ENCODE measurements at regions not wholly inside any gene's neighbourhood (a gene's known extent, or its start where the extent isn't known, plus 50 kb on each side); places are given as distances from the start of the nearest gene placed in this dataset.

DNA sequence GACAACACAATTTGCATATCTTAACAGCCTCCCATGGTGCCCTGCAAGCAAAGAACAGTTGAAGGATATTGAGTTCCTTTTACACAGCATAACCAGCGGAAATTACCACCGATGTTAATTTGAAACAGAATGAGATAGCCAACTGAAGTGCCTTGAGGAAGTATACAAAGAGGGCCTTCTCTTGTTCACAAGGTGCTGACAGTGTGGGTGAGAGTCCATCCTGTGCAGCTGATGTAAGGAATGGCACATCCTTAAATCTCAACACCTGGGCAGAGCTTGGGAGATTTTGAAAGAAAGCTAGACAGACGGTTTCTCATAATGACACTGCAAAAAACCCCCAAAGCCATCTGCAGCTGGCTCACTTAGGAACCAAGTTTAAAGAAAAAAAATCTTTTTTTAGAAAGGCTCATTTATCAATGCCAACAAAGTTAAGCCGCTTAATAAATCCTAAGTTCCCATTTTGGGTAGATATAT lies 818.6 kb downstream of the KCNJ2 start:
- TF ChIP-seq POLR2A (IDR thresholded peaks at IDR 0.05; ENCODE audit: low read depth, low read length) (no peak), FOS (IDR thresholded peaks at IDR 0.05; ENCODE audit: low read depth, low read length) (no peak), SMC3 (IDR thresholded peaks at IDR 0.05; ENCODE audit: low read depth, low read length) (no peak)
- TF ChIP-seq, protein P1, sequence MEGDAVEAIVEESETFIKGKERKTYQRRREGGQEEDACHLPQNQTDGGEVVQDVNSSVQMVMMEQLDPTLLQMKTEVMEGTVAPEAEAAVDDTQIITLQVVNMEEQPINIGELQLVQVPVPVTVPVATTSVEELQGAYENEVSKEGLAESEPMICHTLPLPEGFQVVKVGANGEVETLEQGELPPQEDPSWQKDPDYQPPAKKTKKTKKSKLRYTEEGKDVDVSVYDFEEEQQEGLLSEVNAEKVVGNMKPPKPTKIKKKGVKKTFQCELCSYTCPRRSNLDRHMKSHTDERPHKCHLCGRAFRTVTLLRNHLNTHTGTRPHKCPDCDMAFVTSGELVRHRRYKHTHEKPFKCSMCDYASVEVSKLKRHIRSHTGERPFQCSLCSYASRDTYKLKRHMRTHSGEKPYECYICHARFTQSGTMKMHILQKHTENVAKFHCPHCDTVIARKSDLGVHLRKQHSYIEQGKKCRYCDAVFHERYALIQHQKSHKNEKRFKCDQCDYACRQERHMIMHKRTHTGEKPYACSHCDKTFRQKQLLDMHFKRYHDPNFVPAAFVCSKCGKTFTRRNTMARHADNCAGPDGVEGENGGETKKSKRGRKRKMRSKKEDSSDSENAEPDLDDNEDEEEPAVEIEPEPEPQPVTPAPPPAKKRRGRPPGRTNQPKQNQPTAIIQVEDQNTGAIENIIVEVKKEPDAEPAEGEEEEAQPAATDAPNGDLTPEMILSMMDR (conservative IDR thresholded peaks at IDR 0.05; ENCODE audit: low read depth, low read length), result no peak

All from IMR-90 (cell line).